ENCODE measurements at regions not wholly inside any gene's neighbourhood (a gene's known extent, or its start where the extent isn't known, plus 50 kb on each side); places are given as distances from the start of the nearest gene placed in this dataset.

DNA sequence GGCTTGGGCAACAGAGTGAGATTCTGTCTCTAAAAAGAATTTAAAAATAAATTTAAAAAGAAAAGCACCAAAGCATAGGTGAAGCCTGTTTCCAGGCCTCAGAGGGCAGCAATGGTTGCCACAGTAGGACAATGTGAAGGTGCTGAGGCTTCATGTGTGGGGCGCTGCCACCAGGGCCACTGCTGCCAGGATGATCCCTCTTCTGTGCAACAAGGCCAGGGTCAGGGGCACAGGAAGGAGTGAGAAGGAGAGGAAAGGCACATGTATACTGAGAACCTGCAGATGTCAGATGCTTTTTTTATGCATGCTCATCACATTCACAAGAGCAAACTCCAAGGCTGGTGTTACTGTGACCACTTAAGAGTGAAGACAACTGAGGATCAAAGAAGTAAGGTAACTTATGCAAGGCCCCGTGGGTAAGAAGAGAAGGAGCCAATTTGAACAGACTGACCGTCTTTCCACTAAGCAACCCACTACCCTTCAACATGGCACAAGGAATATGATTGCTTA, 79.7 kb upstream of the ACKR3 start:
- TF ChIP-seq BHLHE40 (IDR thresholded peaks at IDR 0.05; ENCODE audit: low read depth, low read length), result no peak
- TF ChIP-seq HOXA7 (CRISPR knock-in tag; IDR thresholded peaks at IDR 0.05), result no peak
- no peak for TF ChIP-seq EHMT2 (IDR thresholded peaks at IDR 0.05; ENCODE audit: low read depth)
- TF ChIP-seq, protein P1, sequence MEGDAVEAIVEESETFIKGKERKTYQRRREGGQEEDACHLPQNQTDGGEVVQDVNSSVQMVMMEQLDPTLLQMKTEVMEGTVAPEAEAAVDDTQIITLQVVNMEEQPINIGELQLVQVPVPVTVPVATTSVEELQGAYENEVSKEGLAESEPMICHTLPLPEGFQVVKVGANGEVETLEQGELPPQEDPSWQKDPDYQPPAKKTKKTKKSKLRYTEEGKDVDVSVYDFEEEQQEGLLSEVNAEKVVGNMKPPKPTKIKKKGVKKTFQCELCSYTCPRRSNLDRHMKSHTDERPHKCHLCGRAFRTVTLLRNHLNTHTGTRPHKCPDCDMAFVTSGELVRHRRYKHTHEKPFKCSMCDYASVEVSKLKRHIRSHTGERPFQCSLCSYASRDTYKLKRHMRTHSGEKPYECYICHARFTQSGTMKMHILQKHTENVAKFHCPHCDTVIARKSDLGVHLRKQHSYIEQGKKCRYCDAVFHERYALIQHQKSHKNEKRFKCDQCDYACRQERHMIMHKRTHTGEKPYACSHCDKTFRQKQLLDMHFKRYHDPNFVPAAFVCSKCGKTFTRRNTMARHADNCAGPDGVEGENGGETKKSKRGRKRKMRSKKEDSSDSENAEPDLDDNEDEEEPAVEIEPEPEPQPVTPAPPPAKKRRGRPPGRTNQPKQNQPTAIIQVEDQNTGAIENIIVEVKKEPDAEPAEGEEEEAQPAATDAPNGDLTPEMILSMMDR (IDR thresholded peaks at IDR 0.05), result no peak
- no peak for TF ChIP-seq KDM1A (IDR thresholded peaks at IDR 0.05; ENCODE audit: low read depth)
- no peak for TF ChIP-seq EP300 (IDR thresholded peaks at IDR 0.05)
- TF ChIP-seq, protein P2, sequence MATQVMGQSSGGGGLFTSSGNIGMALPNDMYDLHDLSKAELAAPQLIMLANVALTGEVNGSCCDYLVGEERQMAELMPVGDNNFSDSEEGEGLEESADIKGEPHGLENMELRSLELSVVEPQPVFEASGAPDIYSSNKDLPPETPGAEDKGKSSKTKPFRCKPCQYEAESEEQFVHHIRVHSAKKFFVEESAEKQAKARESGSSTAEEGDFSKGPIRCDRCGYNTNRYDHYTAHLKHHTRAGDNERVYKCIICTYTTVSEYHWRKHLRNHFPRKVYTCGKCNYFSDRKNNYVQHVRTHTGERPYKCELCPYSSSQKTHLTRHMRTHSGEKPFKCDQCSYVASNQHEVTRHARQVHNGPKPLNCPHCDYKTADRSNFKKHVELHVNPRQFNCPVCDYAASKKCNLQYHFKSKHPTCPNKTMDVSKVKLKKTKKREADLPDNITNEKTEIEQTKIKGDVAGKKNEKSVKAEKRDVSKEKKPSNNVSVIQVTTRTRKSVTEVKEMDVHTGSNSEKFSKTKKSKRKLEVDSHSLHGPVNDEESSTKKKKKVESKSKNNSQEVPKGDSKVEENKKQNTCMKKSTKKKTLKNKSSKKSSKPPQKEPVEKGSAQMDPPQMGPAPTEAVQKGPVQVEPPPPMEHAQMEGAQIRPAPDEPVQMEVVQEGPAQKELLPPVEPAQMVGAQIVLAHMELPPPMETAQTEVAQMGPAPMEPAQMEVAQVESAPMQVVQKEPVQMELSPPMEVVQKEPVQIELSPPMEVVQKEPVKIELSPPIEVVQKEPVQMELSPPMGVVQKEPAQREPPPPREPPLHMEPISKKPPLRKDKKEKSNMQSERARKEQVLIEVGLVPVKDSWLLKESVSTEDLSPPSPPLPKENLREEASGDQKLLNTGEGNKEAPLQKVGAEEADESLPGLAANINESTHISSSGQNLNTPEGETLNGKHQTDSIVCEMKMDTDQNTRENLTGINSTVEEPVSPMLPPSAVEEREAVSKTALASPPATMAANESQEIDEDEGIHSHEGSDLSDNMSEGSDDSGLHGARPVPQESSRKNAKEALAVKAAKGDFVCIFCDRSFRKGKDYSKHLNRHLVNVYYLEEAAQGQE (IDR thresholded peaks at IDR 0.05), result no peak
- TF ChIP-seq NFE2L2 (conservative IDR thresholded peaks at IDR 0.05; ENCODE audit: low read length), result no peak
- TF ChIP-seq, protein P3, sequence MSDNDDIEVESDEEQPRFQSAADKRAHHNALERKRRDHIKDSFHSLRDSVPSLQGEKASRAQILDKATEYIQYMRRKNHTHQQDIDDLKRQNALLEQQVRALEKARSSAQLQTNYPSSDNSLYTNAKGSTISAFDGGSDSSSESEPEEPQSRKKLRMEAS (IDR thresholded peaks at IDR 0.05), result no peak
- no peak for TF ChIP-seq POLR2A (IDR thresholded peaks at IDR 0.05; ENCODE audit: low read length)
- no peak for TF ChIP-seq SMC3 (IDR thresholded peaks at IDR 0.05)
- no peak for TF ChIP-seq ESRRA (IDR thresholded peaks at IDR 0.05; ENCODE audit: borderline replicate concordance, low read length)
